B cell (primary cell): ENCODE measurements at regions not wholly inside any gene's neighbourhood (a gene's known extent, or its start where the extent isn't known, plus 50 kb on each side); places are given as distances from the start of the nearest gene placed in this dataset.

Source experiments
- ATAC-seq: fragments of 200-7000 bp; cut with Tn5 transposase; one replicate; pipeline ENCODE4 v1.10.0; 2021; ENCODE audit warnings: low read depth, mild to moderate bottlenecking, moderate number of reproducible peaks, moderate library complexity
- CTCF ChIA-PET: fragments of 350-600 bp; sonication (Branson Sonifier 250); formaldehyde crosslinking; loops from one replicate; lab custom pipeline; 2021; ENCODE audit warnings: antibody characterized with exemption, inconsistent platforms; lab: Charles Lee
- POLR2A ChIA-PET: fragments of 350-600 bp; sonication (Branson Sonifier 250); formaldehyde crosslinking; loops from one replicate; lab custom pipeline; 2021; ENCODE audit warnings: antibody characterized with exemption; lab: Charles Lee
- DNase-seq: peaks from one replicate; pipeline ENCODE4 v3.0.0; 2013
- H2AFZ ChIP-seq: 2 replicates; pipeline ENCODE4 v1.6.1; 2012; ENCODE audit warnings: mild to moderate bottlenecking, low read depth, low read length; ENCODE audit not compliant: insufficient read depth, poor library complexity, severe bottlenecking
- H3K27ac ChIP-seq, 2 donors: 1 replicate in 1 of 2; 2 replicates in 1 of 2; pipeline ENCODE4 v1.5.1; 2012 to 2013; ENCODE audit warnings: low read length in 2 of 2, mild to moderate bottlenecking in 2 of 2, moderate library complexity in 1 of 2
- H3K27me3 ChIP-seq, 4 experiments: fragments of 200-600 bp in 1 of 4; sonication (generic) in 1 of 4; replicated peaks in 1 of 4; 1 replicate in 2 of 4; 2 replicates in 2 of 4; pipeline versions ENCODE4 v1.6.1 to v1.7.0; 2013 to 2016; ENCODE audit warnings: low read length in 3 of 4, mild to moderate bottlenecking in 2 of 4, mixed read lengths in 1 of 4, moderate library complexity in 1 of 4; ENCODE audit not compliant: insufficient read depth in 4 of 4, control insufficient read depth in 3 of 4; ENCODE audit errors: control extremely low read depth in 1 of 4
- H3K36me3 ChIP-seq, 2 experiments: replicated peaks in 1 of 2; 1 replicate in 1 of 2; 2 replicates in 1 of 2; pipeline versions ENCODE4 v1.6.1 to v1.7.1; 2013; ENCODE audit warnings: low read length in 1 of 2; ENCODE audit not compliant: insufficient read depth in 2 of 2, control insufficient read depth in 1 of 2; ENCODE audit errors: control extremely low read depth in 1 of 2, extremely low read depth in 1 of 2
- H3K4me1 ChIP-seq, 2 donors: fragments of 200-600 bp in 1 of 2; sonication (generic) in 1 of 2; 1 replicate in 1 of 2; 2 replicates in 1 of 2; pipeline versions ENCODE4 v1.5.1 to v1.6.1; 2013 to 2017; ENCODE audit warnings: low read length in 2 of 2; ENCODE audit not compliant: control insufficient read depth in 2 of 2, insufficient read depth in 2 of 2
- H3K4me2 ChIP-seq: replicated peaks from 2 replicates; pipeline ENCODE3; 2012; ENCODE audit warnings: mild to moderate bottlenecking, low read depth, low read length; ENCODE audit not compliant: poor library complexity, severe bottlenecking
- H3K4me3 ChIP-seq, 5 experiments: fragments of 200-600 bp in 1 of 5; sonication (generic) in 1 of 5; 1 replicate in 3 of 5; 2 replicates in 2 of 5; pipeline versions ENCODE4 v1.5.1 to v1.7.0; 2011 to 2016; ENCODE audit warnings: low read length in 4 of 5, mild to moderate bottlenecking in 4 of 5, low read depth in 2 of 5, control low read depth in 1 of 5, moderate library complexity in 1 of 5; ENCODE audit not compliant: insufficient read depth in 1 of 5; ENCODE audit errors: control extremely low read depth in 1 of 5, extremely low read depth in 1 of 5
- H3K79me2 ChIP-seq: fragments of 200-600 bp; sonication (generic); one replicate; pipeline ENCODE4 v1.6.0; 2016; ENCODE audit warnings: low read length; ENCODE audit not compliant: control insufficient read depth, insufficient read depth
- H3K9ac ChIP-seq: fragments of 200-600 bp; sonication (generic); 2 replicates; pipeline ENCODE4 v1.6.1; 2017; ENCODE audit warnings: mild to moderate bottlenecking, low read length, moderate library complexity
- H3K9me3 ChIP-seq, 3 donors: one replicate each; pipeline versions ENCODE4 v1.6.1 to v1.7.1; 2013; ENCODE audit warnings: low read length in 2 of 3; ENCODE audit not compliant: control insufficient read depth in 2 of 3, insufficient read depth in 1 of 3; ENCODE audit errors: control extremely low read depth in 1 of 3
- H4K20me1 ChIP-seq: 2 replicates; pipeline ENCODE4 v1.6.0; 2012; ENCODE audit warnings: mild to moderate bottlenecking, low read length; ENCODE audit not compliant: insufficient read depth, control insufficient read depth, poor library complexity, severe bottlenecking
- H3K27ac Mint-ChIP-seq: one replicate; pipeline ENCODE4 v1.8.0; 2021; ENCODE audit warnings: mixed read lengths
- H3K27me3 Mint-ChIP-seq: one replicate; pipeline ENCODE4 v1.8.0; 2021; ENCODE audit warnings: mixed read lengths
- H3K4me1 Mint-ChIP-seq: one replicate; pipeline ENCODE4 v1.8.0; 2021; ENCODE audit warnings: mixed read lengths
- H3K4me3 Mint-ChIP-seq: one replicate; pipeline ENCODE4 v1.8.0; 2021; ENCODE audit warnings: mixed read lengths
- H3K9me3 Mint-ChIP-seq: one replicate; pipeline ENCODE4 v1.8.0; 2022; ENCODE audit warnings: mixed read lengths; ENCODE audit not compliant: insufficient read depth
- CTCF ChIP-seq: fragments of 200-600 bp; IDR thresholded peaks from one replicate; pipeline ENCODE4 v1.8.0; 2022; ENCODE audit warnings: antibody characterized with exemption, mild to moderate bottlenecking
- EZH2 ChIP-seq: IDR thresholded peaks from 2 replicates; pipeline ENCODE4 v1.6.1; 2012; ENCODE audit warnings: borderline replicate concordance, low read depth, mild to moderate bottlenecking, moderate library complexity, low read length; ENCODE audit not compliant: insufficient read depth, poor library complexity, severe bottlenecking
- WGBS: methylation state at CpG from one replicate; pipeline ENCODE4 v1.1.5; 2013; ENCODE audit warnings: missing lambda C conversion rate; ENCODE audit not compliant: insufficient coverage; 5-methylcytosine and 5-hydroxymethylcytosine counted together
- intact Hi-C: fragments of 100-400 bp; cut with micrococcal nuclease; formaldehyde crosslinking; loops from one replicate; pipeline ENCODE4 v1.10.0; 2022

GRCh38 chr1:87595384-87595781, 266.7 kb downstream of the LMO4 start:
- intact Hi-C loops: no loop called here
- Histone ChIP-seq H3K36me3 (no peaks in the 10 kb centered on the region), H3K4me1 (peaks cover 5 to 16% of the 10 kb centered on the region in 2 donors), H3K79me2 (no peaks in the 10 kb centered on the region), H4K20me1 (no peaks in the 10 kb centered on the region), H2AFZ (no peak overlapping the region), H3K4me3 (no peak overlapping the region), H3K4me2 (no peak overlapping the region), H3K9ac (no peak overlapping the region), H3K27me3 (no peaks in the 10 kb centered on the region), H3K9me3 (no peaks in the 10 kb centered on the region), H3K27ac (no peak overlapping the region)
- Mint-ChIP-seq H3K9me3 (no peaks in the 10 kb centered on the region), H3K27ac (no peak overlapping the region), H3K4me1 (peaks cover 20% of the 10 kb centered on the region), H3K27me3 (no peaks in the 10 kb centered on the region), H3K4me3 (no peak overlapping the region)
- ATAC-seq: no peak
- WGBS: 44% methylated on average over 2 of the region's 3 CpGs
- ChIA-PET CTCF (no interaction called here), POLR2A (no interaction called here)
- DNase-seq: no peak
- TF ChIP-seq CTCF: no peak

GRCh38 chr1:87598429-87598828, 269.7 kb downstream of the LMO4 start:
- H3K4me2 ChIP-seq: no peak overlapping the region
- no peaks in the 10 kb centered on the region for H3K79me2 ChIP-seq
- no peaks in the 10 kb centered on the region for H3K36me3 ChIP-seq
- peaks cover 0 to 7% of the 10 kb centered on the region in 2 donors for H3K4me1 ChIP-seq
- H3K9ac ChIP-seq: no peak overlapping the region
- no peaks in the 10 kb centered on the region for H3K9me3 Mint-ChIP-seq
- no peak for DNase-seq
- H3K9me3 ChIP-seq: peaks cover 0 to 1% (median 0%) of the 10 kb centered on the region in 3 donors
- CTCF ChIA-PET: no interaction called here
- no peak for TF ChIP-seq CTCF
- TF ChIP-seq EZH2: no peak
- no peak overlapping the region for H2AFZ ChIP-seq
- WGBS: no CpG with 5 or more reads among the region's 3 CpGs
- H3K4me1 Mint-ChIP-seq: peaks cover 7% of the 10 kb centered on the region
- H3K4me3 ChIP-seq: no peak overlapping the region
- intact Hi-C loops: no loop called here
- no peaks in the 10 kb centered on the region for H3K27me3 Mint-ChIP-seq
- H3K27ac Mint-ChIP-seq: no peak overlapping the region
- H3K4me3 Mint-ChIP-seq: no peak overlapping the region
- H3K27ac ChIP-seq: no peak overlapping the region
- no peaks in the 10 kb centered on the region for H3K27me3 ChIP-seq
- no peaks in the 10 kb centered on the region for H4K20me1 ChIP-seq
- ATAC-seq: no peak
- POLR2A ChIA-PET: no interaction called here
